SW 1271 (cell line): ENCODE measurements at regions not wholly inside any gene's neighbourhood (a gene's known extent, or its start where the extent isn't known, plus 50 kb on each side); places are given as distances from the start of the nearest gene placed in this dataset.
"Not testable (repeated sequence)": the region's sequence is repeated elsewhere in the genome, so short reads cannot be mapped to it uniquely, and the experiment has no call there.

Experiments
- DNase-seq, 2 experiments: peaks; one replicate each; lab custom pipeline; 2025; lab: John Stamatoyannopoulos, UW

GRCh38 chr4:38334791-38335190 is 329.2 kb upstream of the KLF3 start:
- no peak for DNase-seq

- DNase-seq: not testable (repeated sequence)
These were observed 325.1 kb upstream of the KLF3 start for GRCh38 chr4:38338939-38339338.

DNA sequence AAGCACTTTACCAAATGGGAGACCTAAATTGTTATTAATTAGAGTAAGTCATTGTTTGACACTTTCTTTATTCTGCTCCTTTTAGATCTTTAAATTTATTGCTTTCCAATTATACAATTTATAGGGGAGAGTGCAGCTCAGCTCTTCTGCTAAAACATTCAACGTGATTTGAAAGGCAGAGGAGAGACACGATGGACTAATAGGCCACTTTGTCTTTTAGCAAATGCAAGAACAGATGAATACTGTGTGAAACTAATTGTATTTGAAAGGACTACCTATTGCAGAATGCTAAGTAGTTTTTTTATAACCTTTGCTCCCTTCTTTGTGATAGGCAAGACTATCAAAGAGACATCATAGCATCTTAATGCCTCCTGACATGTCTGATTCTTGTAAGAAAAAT is 320.4 kb upstream of the KLF3 start:
- no peak for DNase-seq

DNA sequence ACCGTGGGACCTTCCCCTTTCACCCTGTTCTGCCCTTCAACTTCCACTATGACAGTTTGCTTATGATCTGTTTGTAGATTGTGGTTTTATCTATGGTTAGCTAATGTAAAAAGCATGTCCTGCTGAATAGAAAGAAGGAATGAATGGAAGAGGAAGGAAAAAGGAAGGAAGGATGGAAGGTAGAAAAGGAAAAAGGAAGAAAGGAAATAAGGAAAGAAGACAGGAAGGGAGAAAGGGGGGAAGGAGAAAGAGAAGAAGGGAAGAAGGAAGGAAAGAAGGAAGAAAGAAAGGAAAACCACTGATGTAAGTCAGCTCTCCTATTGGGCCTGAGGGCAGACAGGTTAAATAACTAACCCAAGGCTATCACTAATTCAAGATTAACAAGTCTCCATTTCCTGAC is 319.1 kb upstream of the KLF3 start:
- no peak for DNase-seq

DNA sequence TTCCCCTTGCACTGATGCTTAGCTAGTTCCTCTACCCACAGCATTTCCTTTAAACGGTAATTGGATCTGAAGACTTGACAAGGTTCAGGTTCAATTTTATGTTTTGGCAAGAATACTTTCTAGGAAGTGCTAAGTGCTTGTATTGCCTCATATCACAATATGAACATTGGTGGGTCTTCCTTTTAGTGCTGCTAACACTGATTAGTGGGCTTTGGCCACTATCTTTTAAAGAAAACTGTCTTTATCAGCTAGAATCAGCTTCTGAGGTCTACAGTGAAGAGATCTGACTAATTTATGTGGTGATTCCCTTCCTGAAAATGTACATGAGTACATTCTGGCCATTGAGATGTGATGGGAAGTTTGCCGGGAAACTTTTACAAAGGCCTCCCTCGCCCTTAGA is 316.7 kb upstream of the KLF3 start:
- no peak for DNase-seq

- no peak for DNase-seq
These were observed 309.6 kb upstream of the KLF3 start for GRCh38 chr4:38354421-38354820.

DNA sequence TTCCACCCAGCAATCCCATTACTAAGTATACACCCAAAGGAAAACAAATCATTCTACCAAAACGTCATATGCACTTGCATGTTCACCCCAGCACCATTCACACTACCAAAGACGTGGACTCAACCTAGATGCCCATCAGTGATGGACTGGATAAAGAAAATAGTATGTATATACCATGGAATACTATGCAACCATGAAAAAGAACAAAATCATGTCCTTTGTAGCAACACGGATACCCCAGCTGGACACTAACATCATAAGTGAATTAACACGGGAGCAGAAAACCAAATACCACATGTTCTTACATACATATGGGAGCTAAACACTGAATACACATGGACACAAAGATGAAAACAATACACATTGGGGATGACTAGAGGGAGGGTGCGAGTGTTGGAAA is 309.1 kb upstream of the KLF3 start:
- DNase-seq: no peak

DNA sequence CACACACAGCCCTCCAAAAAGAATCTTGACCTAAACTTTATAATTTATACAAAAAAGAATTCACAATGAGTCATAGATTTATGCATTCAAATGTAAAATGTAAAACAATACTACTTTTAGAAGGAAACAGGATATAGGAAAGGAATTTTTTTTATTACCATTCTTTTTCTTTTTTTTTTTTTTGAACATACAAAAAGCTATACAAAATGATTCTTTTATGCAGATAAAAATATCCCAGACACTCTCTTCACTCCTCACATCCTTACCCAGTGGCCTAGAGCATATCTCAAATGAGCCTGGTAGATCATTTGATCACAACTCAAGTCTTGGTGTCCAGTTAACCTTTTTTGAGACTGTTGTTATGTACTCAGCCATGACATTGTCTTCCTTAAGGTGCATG is 307.3 kb upstream of the KLF3 start:
- no peak for DNase-seq

DNA sequence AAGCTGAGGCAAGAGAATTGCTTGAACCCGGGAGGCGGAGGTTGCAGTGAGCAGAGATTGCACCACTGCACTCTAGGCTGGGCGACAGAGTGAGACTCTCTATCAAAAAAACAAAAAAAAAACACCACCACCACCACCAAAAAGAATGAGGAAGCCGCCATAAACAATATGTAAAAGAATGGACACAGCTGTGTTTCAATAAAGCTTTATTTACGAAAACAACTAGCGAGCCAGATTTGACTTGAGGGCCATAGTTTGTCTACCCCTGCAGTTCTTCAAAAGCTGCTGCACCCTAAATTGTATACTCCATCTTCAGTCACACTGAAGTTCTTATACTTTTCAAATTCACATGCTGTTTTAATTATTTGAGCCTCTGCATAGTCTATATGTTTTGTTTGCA is 306.5 kb upstream of the KLF3 start:
- DNase-seq: no peak

DNA sequence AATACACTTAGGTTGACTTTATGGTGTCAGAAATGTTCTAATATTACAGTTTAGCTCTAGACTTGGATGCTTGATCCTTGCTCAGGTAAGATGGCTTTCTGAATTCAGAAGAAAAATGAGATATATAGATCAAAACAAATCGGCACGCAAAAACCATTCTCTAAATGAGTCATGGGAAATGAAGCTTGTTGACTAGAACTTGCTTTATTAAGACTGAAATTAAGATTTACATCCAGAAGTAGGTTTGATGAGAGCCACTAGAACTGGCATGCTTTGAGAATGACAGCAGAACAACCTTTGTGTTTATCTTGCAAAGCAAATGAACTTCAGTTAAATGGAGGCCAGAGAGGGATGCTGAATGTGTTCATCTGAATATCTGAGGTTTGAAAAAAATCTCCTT is 304.9 kb upstream of the KLF3 start:
- no peak for DNase-seq

GRCh38 chr4:38360201-38360600 is 303.8 kb upstream of the KLF3 start:
- DNase-seq: no peak

- no peak for DNase-seq
These were observed 299.5 kb upstream of the KLF3 start for GRCh38 chr4:38364383-38364963.

DNA sequence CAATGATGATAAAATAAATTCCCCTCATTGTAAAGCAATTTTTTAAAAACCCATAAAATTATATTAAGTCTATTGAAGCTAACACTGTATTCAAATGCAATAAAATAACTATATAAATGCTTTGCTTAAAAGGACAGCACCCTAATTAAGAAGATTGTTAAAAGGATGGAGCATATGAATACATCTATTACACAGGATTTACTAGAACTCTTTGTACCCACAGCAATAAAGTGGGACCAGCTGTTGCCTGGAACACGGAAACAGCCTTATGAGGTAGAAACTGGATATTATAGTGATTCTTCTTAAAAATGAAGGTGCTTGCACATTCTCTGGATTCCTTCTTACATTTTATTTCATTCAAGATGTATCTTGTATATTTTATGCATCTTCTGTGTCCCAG is 298.7 kb upstream of the KLF3 start:
- DNase-seq: no peak

DNA sequence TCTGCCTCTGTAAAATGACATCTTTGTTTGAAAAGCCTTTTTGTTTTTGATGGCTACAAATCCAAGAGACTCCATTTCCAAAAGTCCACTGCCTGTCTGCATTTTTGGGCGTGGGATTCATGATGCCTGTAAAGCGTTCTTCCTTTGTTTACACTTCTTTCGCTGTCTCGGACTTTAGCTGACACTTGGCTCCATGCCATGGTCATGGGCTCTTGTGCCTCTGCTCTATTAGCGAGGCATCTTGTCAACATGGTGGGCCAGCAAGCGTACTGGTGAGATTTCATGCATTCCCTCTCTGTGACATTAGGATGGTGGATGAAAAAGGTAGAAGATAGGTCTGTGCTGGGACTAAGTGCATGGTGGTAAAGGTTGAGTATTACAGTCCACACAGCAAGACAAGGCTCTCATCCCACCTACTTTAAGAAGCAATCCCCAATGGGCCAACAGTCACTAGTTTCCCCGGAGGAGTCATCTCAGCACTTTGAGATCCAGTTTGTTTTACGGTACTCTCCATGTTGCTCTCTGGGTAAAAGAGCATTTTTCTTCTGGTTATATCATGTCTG is 298.2 kb upstream of the KLF3 start:
- DNase-seq: no peak

DNA sequence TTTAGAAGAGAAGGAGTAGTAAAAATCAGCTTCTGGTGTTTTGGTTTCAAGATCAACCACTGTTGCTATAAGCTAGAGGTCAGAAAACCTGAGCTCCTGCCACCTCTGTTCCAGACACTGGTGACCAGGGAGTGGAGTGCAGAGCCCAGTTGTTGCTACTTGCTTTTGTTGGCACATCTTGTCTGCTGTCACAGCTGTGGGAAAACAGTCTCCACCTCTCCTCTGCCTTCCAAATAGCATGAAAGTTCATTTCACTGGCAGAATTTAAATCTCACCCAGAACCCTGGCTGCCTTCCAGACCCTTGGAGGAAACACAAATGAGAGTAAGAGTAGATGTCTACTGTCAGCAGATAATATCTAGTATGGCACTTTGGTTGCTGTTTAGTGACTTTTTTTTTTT is 297.5 kb upstream of the KLF3 start:
- DNase-seq: no peak

- no peak for DNase-seq
These were observed 297.0 kb upstream of the KLF3 start for GRCh38 chr4:38366997-38367396.

- DNase-seq: no peak
These were observed 296.3 kb upstream of the KLF3 start for GRCh38 chr4:38367642-38368174.

- peak in 1 of 2 experiments; percentile 6 for DNase-seq
These were observed 295.4 kb upstream of the KLF3 start for GRCh38 chr4:38368613-38369012.

DNA sequence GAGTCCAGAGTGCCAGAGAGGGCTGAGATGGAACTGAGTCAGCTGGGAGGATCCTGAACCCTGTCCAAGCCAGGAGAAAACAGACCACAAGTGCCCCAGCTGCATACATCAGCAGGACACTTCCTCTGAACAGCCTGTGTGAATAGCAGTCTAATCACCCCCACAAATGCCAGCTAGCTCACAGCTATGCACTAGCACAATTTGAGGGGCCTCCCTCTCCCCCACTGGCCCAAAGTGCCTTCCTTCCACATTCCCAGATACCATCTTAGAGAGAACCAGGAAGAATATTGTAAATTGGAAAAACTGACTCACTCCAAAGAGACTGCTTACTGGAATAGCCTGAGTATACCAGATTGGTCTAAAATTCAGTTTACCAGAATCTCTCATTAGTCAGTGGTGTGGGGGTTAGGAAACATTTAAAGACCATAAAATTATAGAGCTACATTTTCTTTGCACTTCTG is 292.6 kb upstream of the KLF3 start:
- DNase-seq: peak in 1 of 2 experiments; percentile 52

GRCh38 chr4:38373375-38373774 is 290.6 kb upstream of the KLF3 start:
- DNase-seq: no peak

DNA sequence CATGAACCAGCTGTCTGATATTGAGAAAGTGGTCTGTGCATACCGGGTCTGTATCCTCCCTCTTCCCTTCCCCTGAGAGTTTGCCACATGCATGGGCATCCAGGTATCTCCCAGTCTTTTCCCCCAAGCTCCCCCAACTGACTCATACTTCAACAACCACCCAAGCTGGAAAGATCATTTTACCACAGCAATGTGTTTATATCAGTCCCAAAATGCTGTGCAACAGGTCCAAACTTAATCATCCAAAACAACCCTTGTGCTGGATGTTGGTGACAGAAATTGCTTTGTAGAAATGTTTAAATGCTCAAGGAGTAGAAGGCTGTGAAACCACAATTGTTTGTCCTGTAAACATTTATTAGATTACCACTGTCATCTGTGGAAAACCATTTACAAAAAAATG is 286.8 kb upstream of the KLF3 start:
- DNase-seq: no peak

DNA sequence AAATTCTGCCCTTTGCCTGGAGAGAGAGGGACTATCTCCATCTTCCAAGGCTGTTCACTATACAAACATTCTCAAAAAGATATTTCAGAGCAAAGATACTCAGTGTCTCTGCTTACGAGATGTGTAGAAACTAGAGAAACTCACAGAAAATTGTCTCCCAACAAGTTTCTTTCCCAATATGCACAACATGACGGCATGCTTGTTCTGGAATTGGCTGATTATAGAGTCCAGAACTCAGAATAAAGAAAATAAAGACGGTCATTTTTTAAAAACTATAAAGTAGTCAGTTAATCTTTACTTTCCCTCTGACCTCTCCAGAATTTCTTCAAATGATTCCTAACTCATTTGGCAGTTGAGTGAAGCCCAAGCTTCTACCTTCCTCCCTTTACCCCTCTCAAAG is 285.5 kb upstream of the KLF3 start:
- no peak for DNase-seq

- no peak for DNase-seq
These were observed 282.2 kb upstream of the KLF3 start for GRCh38 chr4:38381788-38382187.

- no peak for DNase-seq
These were observed 281.5 kb upstream of the KLF3 start for GRCh38 chr4:38382520-38382919.
